Bronchial epithelial cell (primary cell): ENCODE measurements at regions not wholly inside any gene's neighbourhood (a gene's known extent, or its start where the extent isn't known, plus 50 kb on each side); places are given as distances from the start of the nearest gene placed in this dataset.

Source experiments
- DNase-seq: peaks from one replicate; pipeline ENCODE4 v3.0.0-alpha.2; 2010; ENCODE audit warnings: low read depth
- FAIRE-seq: peaks from 2 replicates; lab custom pipeline; 2011; peaks lifted over from hg19 to GRCh38; lab: Jason Lieb, UNC
- H3K27me3 ChIP-seq: 2 replicates; pipeline ENCODE4 v1.5.1; 2011; ENCODE audit warnings: low read length; ENCODE audit not compliant: control insufficient read depth, insufficient read depth
- H3K36me3 ChIP-seq: 2 replicates; pipeline ENCODE4 v1.5.1; 2011; ENCODE audit warnings: low read length; ENCODE audit not compliant: control insufficient read depth, insufficient read depth
- H3K4me3 ChIP-seq: 2 replicates; pipeline ENCODE4 v1.5.1; 2011; ENCODE audit warnings: mild to moderate bottlenecking, low read depth, low read length, control low read depth
- TF ChIP-seq, protein P1 (sequence below): IDR thresholded peaks from 2 replicates; pipeline ENCODE4 v1.5.1; 2011; ENCODE audit warnings: mild to moderate bottlenecking, moderate library complexity, low read length, control low read depth, inconsistent platforms; ENCODE audit not compliant: insufficient read depth, severe bottlenecking

DNA sequence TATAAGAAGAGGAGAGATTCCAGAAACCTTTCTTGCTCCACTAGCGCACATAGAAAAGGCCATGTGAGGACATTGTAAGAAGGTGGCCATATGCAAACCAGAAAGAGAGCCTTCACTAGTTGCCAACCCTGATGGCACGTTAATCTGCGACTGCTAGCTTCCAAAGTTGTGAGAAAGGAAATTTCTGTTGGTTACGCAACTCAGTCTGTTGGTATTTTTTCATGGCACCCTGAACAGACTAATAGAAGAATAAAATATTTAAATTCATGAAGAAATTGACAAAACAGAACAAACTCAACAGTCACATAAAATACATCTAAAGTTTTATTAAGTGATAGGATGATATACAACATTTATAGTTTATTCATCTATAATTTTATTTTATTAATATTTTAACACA, 625.9 kb upstream of the NRXN1 start:
- H3K27me3 ChIP-seq = no peaks in the 10 kb centered on the region
- no peak overlapping the region for H3K4me3 ChIP-seq
- H3K36me3 ChIP-seq = no peaks in the 10 kb centered on the region
- TF ChIP-seq, protein P1, sequence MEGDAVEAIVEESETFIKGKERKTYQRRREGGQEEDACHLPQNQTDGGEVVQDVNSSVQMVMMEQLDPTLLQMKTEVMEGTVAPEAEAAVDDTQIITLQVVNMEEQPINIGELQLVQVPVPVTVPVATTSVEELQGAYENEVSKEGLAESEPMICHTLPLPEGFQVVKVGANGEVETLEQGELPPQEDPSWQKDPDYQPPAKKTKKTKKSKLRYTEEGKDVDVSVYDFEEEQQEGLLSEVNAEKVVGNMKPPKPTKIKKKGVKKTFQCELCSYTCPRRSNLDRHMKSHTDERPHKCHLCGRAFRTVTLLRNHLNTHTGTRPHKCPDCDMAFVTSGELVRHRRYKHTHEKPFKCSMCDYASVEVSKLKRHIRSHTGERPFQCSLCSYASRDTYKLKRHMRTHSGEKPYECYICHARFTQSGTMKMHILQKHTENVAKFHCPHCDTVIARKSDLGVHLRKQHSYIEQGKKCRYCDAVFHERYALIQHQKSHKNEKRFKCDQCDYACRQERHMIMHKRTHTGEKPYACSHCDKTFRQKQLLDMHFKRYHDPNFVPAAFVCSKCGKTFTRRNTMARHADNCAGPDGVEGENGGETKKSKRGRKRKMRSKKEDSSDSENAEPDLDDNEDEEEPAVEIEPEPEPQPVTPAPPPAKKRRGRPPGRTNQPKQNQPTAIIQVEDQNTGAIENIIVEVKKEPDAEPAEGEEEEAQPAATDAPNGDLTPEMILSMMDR = no peak
- FAIRE-seq (no peak), DNase-seq (no peak)

DNA sequence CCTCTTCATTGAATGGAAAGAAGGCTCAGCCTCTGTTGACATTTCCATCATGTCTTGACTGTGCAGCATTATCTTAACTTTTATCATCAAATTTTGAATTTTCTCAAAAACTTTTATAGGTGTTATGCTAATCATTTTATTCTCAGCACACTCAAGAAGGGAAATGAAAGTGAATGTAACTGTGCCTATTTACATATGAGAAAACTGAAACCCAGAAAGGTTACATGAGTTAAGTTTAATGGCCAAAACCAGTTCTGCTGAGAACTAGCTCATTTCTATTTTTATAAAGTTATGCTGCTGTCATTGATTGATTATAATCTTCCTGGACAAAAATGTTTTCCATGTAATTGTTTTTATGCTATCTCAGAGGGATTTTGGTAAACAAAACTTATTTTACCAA, 618.8 kb upstream of the NRXN1 start:
- FAIRE-seq (no peak), DNase-seq (no peak)
- TF ChIP-seq, protein P1 = no peak

DNA sequence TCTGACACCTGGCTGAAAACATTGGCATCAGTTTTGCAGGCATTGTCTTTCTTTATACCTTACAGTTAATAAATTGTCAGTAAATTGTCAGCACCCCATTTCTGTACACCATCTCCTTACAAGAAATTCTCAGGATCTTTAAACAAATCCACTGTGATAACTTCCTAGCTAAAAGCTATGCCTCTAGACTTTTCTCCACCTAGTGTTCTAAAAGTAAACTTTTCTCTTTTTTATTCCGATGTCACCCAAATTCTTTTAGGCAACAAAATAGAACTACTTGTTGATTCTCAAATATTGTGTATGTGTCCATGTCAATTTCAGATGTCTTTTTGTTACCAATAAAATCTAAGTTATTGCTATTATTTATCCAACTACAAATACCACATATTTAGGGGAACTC, 617.4 kb upstream of the NRXN1 start:
- no peak for FAIRE-seq
- no peak for DNase-seq
- Histone ChIP-seq H3K36me3 (no peaks in the 10 kb centered on the region), H3K4me3 (no peak overlapping the region), H3K27me3 (no peaks in the 10 kb centered on the region)
- TF ChIP-seq, protein P1 = no peak

More for the DNA sequence above, 618.8 kb upstream of the NRXN1 start:
- no peaks in the 10 kb centered on the region for H3K36me3 ChIP-seq
- H3K27me3 ChIP-seq = no peaks in the 10 kb centered on the region
- H3K4me3 ChIP-seq = no peak overlapping the region

DNA sequence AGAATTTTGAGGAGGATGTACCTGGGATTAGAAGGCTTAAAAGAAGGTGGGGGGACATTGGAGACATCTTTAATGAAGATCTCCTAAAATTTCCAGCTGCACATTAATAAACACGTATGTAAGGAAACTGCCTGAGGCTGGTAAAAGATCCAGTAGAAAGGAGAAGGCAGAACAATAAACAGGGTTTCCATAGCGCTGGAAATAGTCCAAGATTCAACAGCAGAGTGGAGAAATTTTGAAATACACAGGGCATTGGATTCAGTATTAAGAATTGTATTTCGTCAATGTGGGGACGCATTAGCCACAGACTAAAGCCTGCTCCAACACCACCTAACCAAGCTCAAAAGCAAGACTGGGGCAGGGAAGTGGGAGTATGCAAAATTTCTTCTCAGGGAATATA, 606.9 kb upstream of the NRXN1 start:
- TF ChIP-seq, protein P1 = no peak
- no peak for DNase-seq
- Histone ChIP-seq H3K36me3 (no peaks in the 10 kb centered on the region), H3K4me3 (no peak overlapping the region), H3K27me3 (no peaks in the 10 kb centered on the region)
- no peak for FAIRE-seq

DNA sequence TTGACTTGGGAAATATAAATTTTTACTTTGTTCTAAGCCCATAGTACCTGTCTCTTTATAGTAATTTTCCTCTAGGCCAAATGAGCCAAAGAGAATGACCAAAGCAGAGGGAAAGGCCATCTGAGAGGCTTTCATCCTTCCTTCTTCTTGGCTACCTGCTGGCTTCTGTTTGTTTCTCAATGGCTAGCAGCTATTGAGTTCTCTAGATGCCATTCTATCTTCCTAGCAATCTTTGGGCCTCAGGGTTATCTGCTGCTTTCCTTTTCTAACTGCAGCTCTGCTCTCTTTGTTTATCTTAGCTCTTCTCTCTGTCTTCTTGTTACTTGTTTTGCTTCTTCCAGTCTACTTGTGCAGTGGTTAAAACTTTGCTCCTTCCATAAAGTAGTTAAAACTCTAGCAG, 601.1 kb upstream of the NRXN1 start:
- Histone ChIP-seq H3K27me3 (no peaks in the 10 kb centered on the region), H3K36me3 (no peaks in the 10 kb centered on the region), H3K4me3 (no peak overlapping the region)
- no peak for FAIRE-seq
- no peak for DNase-seq
- TF ChIP-seq, protein P1 = no peak

DNA sequence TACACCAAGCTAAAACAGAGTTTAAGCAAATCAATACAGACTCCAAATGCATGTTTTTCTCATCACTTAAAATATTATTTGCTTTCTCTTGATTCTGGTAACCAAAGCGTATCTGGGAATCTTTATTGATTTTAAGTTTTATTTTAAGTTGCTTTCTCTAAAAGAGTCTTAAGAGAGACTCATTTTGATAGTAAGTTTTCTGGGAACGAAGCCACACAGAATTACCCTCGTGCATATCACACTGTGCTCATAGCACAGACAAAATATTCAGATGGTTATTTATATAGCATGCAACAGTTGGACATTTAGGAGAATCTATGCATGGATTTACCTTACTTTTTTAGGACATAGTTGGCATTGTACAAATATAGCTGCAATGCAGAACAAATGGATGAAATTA, 597.5 kb upstream of the NRXN1 start:
- no peak overlapping the region for H3K4me3 ChIP-seq
- FAIRE-seq (no peak), DNase-seq (no peak)
- H3K36me3 ChIP-seq = no peaks in the 10 kb centered on the region
- no peaks in the 10 kb centered on the region for H3K27me3 ChIP-seq
- TF ChIP-seq, protein P1 = no peak
